ENCODE measurements at regions not wholly inside any gene's neighbourhood (a gene's known extent, or its start where the extent isn't known, plus 50 kb on each side); places are given as distances from the start of the nearest gene placed in this dataset.

GRCh38 chr11:92720385-92720784 lies 249.1 kb upstream of the MTNR1B start:
- H3K27ac ChIP-seq (ENCODE audit: low read length): no peak overlapping the region
- no peak overlapping the region for H3K4me2 ChIP-seq (ENCODE audit: insufficient read depth, low read length)
- H3K9ac ChIP-seq (ENCODE audit: low read depth, low read length): no peak overlapping the region
- no peak overlapping the region for H2AFZ ChIP-seq (ENCODE audit: low read depth, low read length)
- DNase-seq (no peak), ATAC-seq (ENCODE audit: insufficient read depth, low read depth) (no peak)
- TF ChIP-seq CTCF (IDR thresholded peaks at IDR 0.05; ENCODE audit: borderline replicate concordance, extremely low read depth, low read length, poor library complexity, severe bottlenecking) (no peak), EZH2 (IDR thresholded peaks at IDR 0.05; ENCODE audit: borderline replicate concordance, low read depth, low read length, severe bottlenecking) (no peak)
- H3K27me3 ChIP-seq (ENCODE audit: insufficient read depth, low read length, poor library complexity): no peaks in the 10 kb centered on the region
- H4K20me1 ChIP-seq (ENCODE audit: insufficient read depth, low read length): no peaks in the 10 kb centered on the region
- no peaks in the 10 kb centered on the region for H3K9me3 ChIP-seq (ENCODE audit: insufficient read depth, low read length, severe bottlenecking)
- no peaks in the 10 kb centered on the region for H3K4me1 ChIP-seq (ENCODE audit: insufficient read depth, low read length)
- no peak overlapping the region for H3K4me3 ChIP-seq (ENCODE audit: low read depth in 1 of 2, low read length in 2 of 2)
- no peaks in the 10 kb centered on the region for H3K36me3 ChIP-seq (ENCODE audit: insufficient read depth, low read length)
- H3K79me2 ChIP-seq (ENCODE audit: insufficient read depth, low read length): no peaks in the 10 kb centered on the region

GRCh38 chr11:92725352-92725751 lies 244.1 kb upstream of the MTNR1B start:
- no peak for ATAC-seq (ENCODE audit: insufficient read depth, low read depth)
- TF ChIP-seq CTCF (IDR thresholded peaks at IDR 0.05; ENCODE audit: borderline replicate concordance, extremely low read depth, low read length, poor library complexity, severe bottlenecking) (no peak), EZH2 (IDR thresholded peaks at IDR 0.05; ENCODE audit: borderline replicate concordance, low read depth, low read length, severe bottlenecking) (no peak)
- H3K36me3 ChIP-seq (ENCODE audit: insufficient read depth, low read length): no peaks in the 10 kb centered on the region

GRCh38 chr11:92727123-92727522 lies 242.3 kb upstream of the MTNR1B start:
- Histone ChIP-seq H2AFZ (ENCODE audit: low read depth, low read length) (no peak overlapping the region), H3K27ac (ENCODE audit: low read length) (no peak overlapping the region), H3K36me3 (ENCODE audit: insufficient read depth, low read length) (no peaks in the 10 kb centered on the region), H4K20me1 (ENCODE audit: insufficient read depth, low read length) (no peaks in the 10 kb centered on the region), H3K4me3 (ENCODE audit: low read depth in 1 of 2, low read length in 2 of 2) (no peak overlapping the region), H3K9ac (ENCODE audit: low read depth, low read length) (no peak overlapping the region), H3K79me2 (ENCODE audit: insufficient read depth, low read length) (no peaks in the 10 kb centered on the region), H3K27me3 (ENCODE audit: insufficient read depth, low read length, poor library complexity) (no peaks in the 10 kb centered on the region), H3K4me2 (ENCODE audit: insufficient read depth, low read length) (no peak overlapping the region), H3K9me3 (ENCODE audit: insufficient read depth, low read length, severe bottlenecking) (no peaks in the 10 kb centered on the region), H3K4me1 (ENCODE audit: insufficient read depth, low read length) (no peaks in the 10 kb centered on the region)
- DNase-seq (no peak), ATAC-seq (ENCODE audit: insufficient read depth, low read depth) (no peak)
- TF ChIP-seq EZH2 (IDR thresholded peaks at IDR 0.05; ENCODE audit: borderline replicate concordance, low read depth, low read length, severe bottlenecking): no peak
- TF ChIP-seq CTCF (IDR thresholded peaks at IDR 0.05; ENCODE audit: borderline replicate concordance, extremely low read depth, low read length, poor library complexity, severe bottlenecking): no peak

More at GRCh38 chr11:92725352-92725751, 244.1 kb upstream of the MTNR1B start:
- Histone ChIP-seq H3K9me3 (ENCODE audit: insufficient read depth, low read length, severe bottlenecking) (no peaks in the 10 kb centered on the region), H3K9ac (ENCODE audit: low read depth, low read length) (no peak overlapping the region), H3K4me2 (ENCODE audit: insufficient read depth, low read length) (no peak overlapping the region), H3K4me3 (ENCODE audit: low read depth in 1 of 2, low read length in 2 of 2) (no peak overlapping the region), H3K27ac (ENCODE audit: low read length) (no peak overlapping the region), H3K27me3 (ENCODE audit: insufficient read depth, low read length, poor library complexity) (no peaks in the 10 kb centered on the region), H3K4me1 (ENCODE audit: insufficient read depth, low read length) (no peaks in the 10 kb centered on the region), H4K20me1 (ENCODE audit: insufficient read depth, low read length) (no peaks in the 10 kb centered on the region), H3K79me2 (ENCODE audit: insufficient read depth, low read length) (no peaks in the 10 kb centered on the region), H2AFZ (ENCODE audit: low read depth, low read length) (no peak overlapping the region)
- no peak for DNase-seq

DNA sequence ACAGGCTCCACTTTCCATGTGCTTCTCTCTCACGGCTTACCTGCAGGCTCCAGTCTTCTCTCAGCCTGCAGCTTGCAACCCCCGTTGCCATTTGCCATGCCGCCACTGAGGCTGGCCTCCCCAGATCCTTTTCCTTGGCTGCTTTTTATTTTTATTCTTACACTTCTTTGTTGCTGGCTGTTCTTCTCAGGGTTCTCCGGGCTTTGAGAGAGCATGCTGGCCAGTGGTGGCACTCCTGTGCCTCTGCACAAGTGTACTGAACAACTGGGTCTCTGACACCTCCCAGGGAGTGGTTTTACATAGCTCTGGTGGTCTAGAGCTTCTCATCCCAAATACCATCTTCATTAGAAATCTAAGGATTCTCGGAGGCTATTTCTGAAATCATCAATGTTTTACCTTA lies 241.7 kb upstream of the MTNR1B start:
- Histone ChIP-seq H3K27ac (ENCODE audit: low read length) (no peak overlapping the region), H3K4me3 (ENCODE audit: low read depth in 1 of 2, low read length in 2 of 2) (no peak overlapping the region), H3K79me2 (ENCODE audit: insufficient read depth, low read length) (no peaks in the 10 kb centered on the region), H3K27me3 (ENCODE audit: insufficient read depth, low read length, poor library complexity) (no peaks in the 10 kb centered on the region), H3K9me3 (ENCODE audit: insufficient read depth, low read length, severe bottlenecking) (no peaks in the 10 kb centered on the region), H3K4me1 (ENCODE audit: insufficient read depth, low read length) (no peaks in the 10 kb centered on the region), H3K9ac (ENCODE audit: low read depth, low read length) (no peak overlapping the region), H2AFZ (ENCODE audit: low read depth, low read length) (no peak overlapping the region), H3K36me3 (ENCODE audit: insufficient read depth, low read length) (no peaks in the 10 kb centered on the region), H4K20me1 (ENCODE audit: insufficient read depth, low read length) (no peaks in the 10 kb centered on the region), H3K4me2 (ENCODE audit: insufficient read depth, low read length) (no peak overlapping the region)
- no peak for TF ChIP-seq EZH2 (IDR thresholded peaks at IDR 0.05; ENCODE audit: borderline replicate concordance, low read depth, low read length, severe bottlenecking)
- TF ChIP-seq CTCF (IDR thresholded peaks at IDR 0.05; ENCODE audit: borderline replicate concordance, extremely low read depth, low read length, poor library complexity, severe bottlenecking): no peak
- ATAC-seq (ENCODE audit: insufficient read depth, low read depth) (no peak), DNase-seq (no peak)
